Brain microvascular endothelial cell (primary cell): ENCODE measurements at regions not wholly inside any gene's neighbourhood (a gene's known extent, or its start where the extent isn't known, plus 50 kb on each side); places are given as distances from the start of the nearest gene placed in this dataset.

Source experiments
- DNase-seq: peaks from one replicate; pipeline ENCODE4 v3.0.0-alpha.2; 2020
- H3K27ac ChIP-seq: fragments of 250-450 bp; sonication (Bioruptor Pico); 2 replicates; pipeline ENCODE4 v1.5.1; 2020; ENCODE audit warnings: mild to moderate bottlenecking, moderate library complexity
- H3K27me3 ChIP-seq: fragments of 250-450 bp; sonication (Bioruptor Pico); replicated peaks from 2 replicates; pipeline ENCODE4 v1.5.1; 2020; ENCODE audit warnings: mild to moderate bottlenecking
- H3K36me3 ChIP-seq: fragments of 250-450 bp; sonication (Bioruptor Pico); replicated peaks from 2 replicates; pipeline ENCODE4 v1.5.1; 2020; ENCODE audit warnings: mild to moderate bottlenecking
- H3K4me3 ChIP-seq: 2 replicates; pipeline ENCODE4 v1.5.1; 2011; ENCODE audit warnings: low read depth, mild to moderate bottlenecking, control low read depth, low read length, moderate library complexity
- in situ Hi-C: cut with HindIII; loops from 2 replicates; pipeline ENCODE4 v1.10.0; 2017; ENCODE audit warnings: low sequenced_read_pairs, low pct_ligation_motif_present
- TF ChIP-seq, protein P1 (sequence below): IDR thresholded peaks from 2 replicates; pipeline ENCODE4 v1.5.1; 2011; ENCODE audit warnings: low read depth, mild to moderate bottlenecking, moderate library complexity, low read length, control low read depth, inconsistent platforms; ENCODE audit errors: missing control alignments

DNA sequence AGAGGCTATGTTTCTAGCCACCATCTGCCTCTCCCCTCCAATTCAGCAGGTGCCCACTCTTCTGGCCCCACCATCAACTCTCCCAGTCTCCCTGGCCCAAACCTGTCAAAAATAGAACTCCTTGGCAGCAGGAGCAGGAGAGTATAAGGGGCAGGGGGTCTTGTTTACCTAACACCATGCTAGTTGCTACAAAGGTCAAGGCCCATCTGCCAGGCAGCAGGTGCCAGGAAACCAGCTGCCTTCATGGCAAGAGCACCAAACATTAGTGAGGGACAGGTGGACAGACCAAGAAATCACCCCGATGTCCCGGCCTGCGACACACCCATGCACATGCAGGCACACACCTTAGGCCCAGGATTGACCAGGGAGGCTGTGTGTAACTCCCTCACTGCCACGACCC, 387.9 kb downstream of the BUD13 start:
- DNase-seq = no peak
- Histone ChIP-seq H3K27ac (no peak overlapping the region), H3K27me3 (no peaks in the 10 kb centered on the region), H3K36me3 (no peaks in the 10 kb centered on the region), H3K4me3 (no peak overlapping the region)
- in situ Hi-C loops = no loop called here
- TF ChIP-seq, protein P1, sequence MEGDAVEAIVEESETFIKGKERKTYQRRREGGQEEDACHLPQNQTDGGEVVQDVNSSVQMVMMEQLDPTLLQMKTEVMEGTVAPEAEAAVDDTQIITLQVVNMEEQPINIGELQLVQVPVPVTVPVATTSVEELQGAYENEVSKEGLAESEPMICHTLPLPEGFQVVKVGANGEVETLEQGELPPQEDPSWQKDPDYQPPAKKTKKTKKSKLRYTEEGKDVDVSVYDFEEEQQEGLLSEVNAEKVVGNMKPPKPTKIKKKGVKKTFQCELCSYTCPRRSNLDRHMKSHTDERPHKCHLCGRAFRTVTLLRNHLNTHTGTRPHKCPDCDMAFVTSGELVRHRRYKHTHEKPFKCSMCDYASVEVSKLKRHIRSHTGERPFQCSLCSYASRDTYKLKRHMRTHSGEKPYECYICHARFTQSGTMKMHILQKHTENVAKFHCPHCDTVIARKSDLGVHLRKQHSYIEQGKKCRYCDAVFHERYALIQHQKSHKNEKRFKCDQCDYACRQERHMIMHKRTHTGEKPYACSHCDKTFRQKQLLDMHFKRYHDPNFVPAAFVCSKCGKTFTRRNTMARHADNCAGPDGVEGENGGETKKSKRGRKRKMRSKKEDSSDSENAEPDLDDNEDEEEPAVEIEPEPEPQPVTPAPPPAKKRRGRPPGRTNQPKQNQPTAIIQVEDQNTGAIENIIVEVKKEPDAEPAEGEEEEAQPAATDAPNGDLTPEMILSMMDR = no peak

DNA sequence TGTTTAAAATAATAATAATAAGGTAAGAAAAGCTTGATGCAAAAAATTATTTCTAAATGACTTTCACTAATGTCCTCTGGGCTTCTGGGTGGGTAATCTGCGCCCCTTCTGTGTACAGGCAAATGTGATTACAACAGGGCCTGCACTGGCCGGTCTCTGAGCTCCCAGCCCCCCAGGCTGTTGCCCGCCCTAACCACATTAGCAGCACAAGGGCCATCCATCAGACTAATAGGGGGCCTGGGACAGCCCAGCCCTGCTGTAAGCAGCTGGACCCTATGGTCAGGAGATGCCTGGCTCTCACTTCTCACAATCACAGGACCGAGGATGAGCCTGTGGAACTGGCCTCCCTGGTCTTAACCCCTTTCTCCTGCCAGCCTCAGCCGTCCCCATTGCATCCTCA, 388.4 kb downstream of the BUD13 start:
- Histone ChIP-seq H3K27ac (no peak overlapping the region), H3K4me3 (no peak overlapping the region), H3K36me3 (no peaks in the 10 kb centered on the region), H3K27me3 (no peaks in the 10 kb centered on the region)
- in situ Hi-C loops = no loop called here
- TF ChIP-seq, protein P1 = no peak
- DNase-seq = no peak

DNA sequence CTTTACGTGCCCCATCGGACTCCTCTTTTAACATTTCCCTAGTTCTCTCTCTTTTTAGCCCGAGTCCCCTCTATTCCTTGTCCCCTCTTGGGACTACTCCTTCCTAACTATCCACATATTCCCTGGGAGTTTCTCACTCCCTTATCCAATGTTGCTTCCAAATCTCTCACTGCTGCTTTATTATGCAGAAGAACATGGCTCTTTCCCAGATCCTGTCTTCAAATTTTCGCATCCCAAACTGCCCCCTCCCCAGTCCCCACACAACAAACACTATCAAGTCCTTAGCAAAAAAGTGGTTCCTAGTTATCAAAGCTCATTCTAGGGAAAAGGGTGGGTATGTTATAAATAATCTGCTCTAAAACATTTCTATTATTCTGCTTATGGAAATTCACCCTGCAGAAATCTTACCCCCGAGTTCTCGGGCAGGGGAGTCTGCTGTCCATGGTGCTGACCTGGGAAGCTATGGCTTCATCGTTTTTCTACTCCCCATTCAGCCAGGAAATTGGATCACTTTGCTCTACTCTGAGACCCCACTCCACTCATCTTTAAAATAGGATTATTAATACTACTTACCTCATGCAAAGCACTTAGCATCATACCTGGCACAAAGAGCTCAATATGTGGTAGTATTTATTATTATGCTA, 393.5 kb downstream of the BUD13 start:
- DNase-seq = peak; percentile 1
- Histone ChIP-seq H3K27me3 (no peaks in the 10 kb centered on the region), H3K36me3 (no peaks in the 10 kb centered on the region), H3K27ac (no peak overlapping the region), H3K4me3 (no peak overlapping the region)
- in situ Hi-C loops = no loop called here
- TF ChIP-seq, protein P1 = no peak

DNA sequence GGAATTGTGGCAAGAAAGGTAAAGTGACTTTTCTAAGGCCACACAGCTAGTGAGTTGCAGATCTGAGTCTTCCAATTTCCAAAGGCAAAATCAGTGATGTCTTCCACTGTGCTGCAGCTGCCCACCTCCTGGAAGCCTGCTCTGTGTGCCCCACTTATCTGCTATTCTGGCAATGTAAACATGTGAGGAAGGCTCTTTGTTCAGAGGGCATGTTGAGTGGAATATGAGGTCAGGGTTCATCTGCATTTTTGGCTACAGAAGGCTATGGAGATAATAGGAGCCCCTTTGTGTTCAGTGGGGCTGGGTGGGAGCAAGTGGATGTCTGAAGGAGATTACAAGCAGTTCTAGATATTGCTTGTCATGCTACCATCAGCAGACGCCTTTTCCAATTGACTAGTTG, 396.2 kb downstream of the BUD13 start:
- Histone ChIP-seq H3K27ac (no peak overlapping the region), H3K4me3 (no peak overlapping the region), H3K27me3 (no peaks in the 10 kb centered on the region), H3K36me3 (no peaks in the 10 kb centered on the region)
- DNase-seq = no peak
- TF ChIP-seq, protein P1 = no peak
- in situ Hi-C loops = no loop called here

DNA sequence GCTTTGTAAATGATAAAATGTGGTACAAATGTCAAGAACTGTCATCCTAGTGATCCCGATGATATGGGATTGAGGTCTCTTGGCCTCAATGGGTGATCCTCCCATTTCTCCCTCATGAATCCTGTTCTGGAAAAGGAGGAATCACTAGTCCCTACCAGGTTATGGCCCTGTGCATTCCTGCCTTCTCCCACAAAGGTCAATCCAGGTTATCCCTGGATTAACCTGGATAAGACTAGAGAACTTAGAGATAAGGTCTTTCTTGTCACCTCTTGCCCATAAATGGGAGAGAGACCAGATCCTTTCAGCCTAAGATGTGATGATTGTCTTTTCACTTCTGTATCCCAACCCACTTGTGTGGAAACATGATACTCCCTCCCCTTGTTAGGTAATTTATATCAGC, 396.7 kb downstream of the BUD13 start:
- no peak for DNase-seq
- in situ Hi-C loops = no loop called here
- TF ChIP-seq, protein P1 = no peak
- no peaks in the 10 kb centered on the region for H3K36me3 ChIP-seq
- no peaks in the 10 kb centered on the region for H3K27me3 ChIP-seq
- H3K4me3 ChIP-seq = no peak overlapping the region
- H3K27ac ChIP-seq = no peak overlapping the region

DNA sequence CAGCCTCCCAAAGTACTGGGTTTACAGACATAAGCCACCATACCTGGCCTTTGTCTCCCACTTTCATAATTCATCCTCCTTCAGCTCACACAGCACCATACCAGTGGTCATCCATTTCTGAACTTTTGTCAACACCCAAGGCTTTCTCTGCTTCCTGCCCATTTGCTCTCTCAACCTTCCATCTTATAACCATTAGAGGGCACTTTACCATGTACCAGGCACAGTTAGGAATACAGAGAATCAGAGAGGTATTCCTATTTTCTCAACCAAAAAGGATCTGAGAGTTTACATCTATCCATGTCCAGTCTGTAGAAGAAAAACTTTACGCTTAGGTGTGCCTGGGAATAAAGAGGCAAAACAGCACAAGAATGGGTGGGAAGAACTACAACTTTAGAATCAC, 397.6 kb downstream of the BUD13 start:
- Histone ChIP-seq H3K36me3 (no peaks in the 10 kb centered on the region), H3K27me3 (no peaks in the 10 kb centered on the region), H3K27ac (no peak overlapping the region), H3K4me3 (no peak overlapping the region)
- in situ Hi-C loops = no loop called here
- DNase-seq = no peak
- TF ChIP-seq, protein P1 = no peak
